Endodermal cell (in vitro differentiated cells): ENCODE measurements at regions not wholly inside any gene's neighbourhood (a gene's known extent, or its start where the extent isn't known, plus 50 kb on each side); places are given as distances from the start of the nearest gene placed in this dataset.
A peak's percentile ranks its signal among the peaks of the same experiment; 100 is the strongest.

Experiments used
- DNase-seq: peaks from one replicate; pipeline ENCODE4 v3.0.0-alpha.2; 2017
- H3K27ac ChIP-seq: 2 replicates; pipeline ENCODE4 v1.5.1; 2013; ENCODE audit warnings: mild to moderate bottlenecking, low read depth, low read length, moderate library complexity
- H3K27me3 ChIP-seq: 2 replicates; pipeline ENCODE4 v1.6.1; 2013; ENCODE audit warnings: mild to moderate bottlenecking, low read length, moderate library complexity; ENCODE audit not compliant: insufficient read depth, control insufficient read depth, poor library complexity, severe bottlenecking
- H3K36me3 ChIP-seq: 2 replicates; pipeline ENCODE4 v1.7.0; 2013; ENCODE audit warnings: mild to moderate bottlenecking, low read length, moderate library complexity; ENCODE audit not compliant: control insufficient read depth, insufficient read depth
- H3K4me1 ChIP-seq: one replicate; pipeline ENCODE4 v1.7.0; 2013; ENCODE audit warnings: low read length; ENCODE audit not compliant: control insufficient read depth, insufficient read depth
- H3K4me3 ChIP-seq: 2 replicates; pipeline ENCODE4 v1.5.1; 2013; ENCODE audit warnings: mild to moderate bottlenecking, low read length, moderate library complexity
- H3K9ac ChIP-seq: 2 replicates; pipeline ENCODE4 v1.6.1; 2013; ENCODE audit warnings: mild to moderate bottlenecking, low read length, moderate library complexity; ENCODE audit not compliant: poor library complexity, severe bottlenecking; ENCODE audit errors: extremely low read depth
- H3K9me3 ChIP-seq: 2 replicates; pipeline ENCODE4 v1.6.1; 2013; ENCODE audit warnings: mild to moderate bottlenecking, low read length, moderate library complexity; ENCODE audit not compliant: control insufficient read depth
- H3K27ac Mint-ChIP-seq: 2 replicates; pipeline ENCODE4 v1.8.0; 2020; ENCODE audit warnings: mixed read lengths
- H3K27me3 Mint-ChIP-seq: 2 replicates; pipeline ENCODE4 v1.8.0; 2021; ENCODE audit warnings: mild to moderate bottlenecking, mixed read lengths; ENCODE audit not compliant: insufficient read depth
- H3K36me3 Mint-ChIP-seq: 2 replicates; pipeline ENCODE4 v1.8.0; 2020; ENCODE audit warnings: low read depth, mixed read lengths
- H3K4me1 Mint-ChIP-seq: 2 replicates; pipeline ENCODE4 v1.8.0; 2020; ENCODE audit warnings: mixed read lengths
- H3K4me3 Mint-ChIP-seq: 2 replicates; pipeline ENCODE4 v1.8.0; 2020; ENCODE audit warnings: mild to moderate bottlenecking, moderate library complexity, mixed read lengths
- H3K9me3 Mint-ChIP-seq: 2 replicates; pipeline ENCODE4 v1.8.0; 2020; ENCODE audit warnings: mild to moderate bottlenecking, mixed read lengths
- WGBS, 2 experiments: methylation state at CpG; one replicate each; pipeline versions ENCODE4 v1.1.5 to v1.1.7; 2013; ENCODE audit warnings: missing lambda C conversion rate in 2 of 2, mixed read lengths in 1 of 2; ENCODE audit not compliant: insufficient coverage in 1 of 2, insufficient read length in 1 of 2; 5-methylcytosine and 5-hydroxymethylcytosine counted together
- TF ChIP-seq, protein P1 (sequence below): fragments of 200-600 bp; sonication (generic); conservative IDR thresholded peaks from 2 replicates; pipeline ENCODE4 v1.5.0; 2021; ENCODE audit warnings: antibody characterized with exemption, mild to moderate bottlenecking

DNA sequence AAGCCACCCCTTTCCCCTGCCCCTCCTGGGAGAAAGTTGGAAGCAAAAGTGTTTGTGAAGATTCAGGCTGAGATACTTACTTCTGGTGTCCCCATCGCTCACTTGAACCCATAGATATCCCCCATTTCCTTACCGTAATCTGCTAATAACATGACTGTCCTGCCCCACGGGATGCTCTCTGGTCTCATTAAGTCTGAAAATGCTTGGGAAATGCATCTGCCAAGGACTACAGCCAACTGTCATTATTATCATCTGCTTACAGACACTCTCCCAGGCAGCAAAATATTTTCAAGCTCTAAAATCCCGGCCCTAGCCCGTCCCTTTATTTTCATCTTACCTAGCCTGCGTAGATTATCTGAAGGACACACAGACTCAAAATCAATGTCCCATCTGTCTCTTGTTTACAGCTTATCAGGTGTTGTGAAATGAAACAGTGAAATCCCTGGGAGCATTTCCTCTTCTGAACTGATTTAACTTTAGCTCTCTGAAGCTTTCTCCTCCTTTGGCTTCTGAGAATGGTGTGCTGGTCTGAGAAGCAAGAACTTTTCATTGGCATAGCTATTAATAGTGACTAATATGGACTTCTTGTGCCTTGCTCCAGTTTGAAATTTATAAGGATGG, 126.9 kb upstream of the OSMR start:
- Histone ChIP-seq H3K36me3 (no peaks in the 10 kb centered on the region), H3K4me1 (peaks cover 10% of the 10 kb centered on the region), H3K27me3 (no peaks in the 10 kb centered on the region), H3K4me3 (no peak overlapping the region), H3K27ac (no peak overlapping the region), H3K9me3 (no peaks in the 10 kb centered on the region), H3K9ac (no peak overlapping the region)
- Mint-ChIP-seq H3K27me3 (peaks cover 3% of the 10 kb centered on the region), H3K4me3 (no peak overlapping the region), H3K9me3 (no peaks in the 10 kb centered on the region), H3K4me1 (peaks cover 36% of the 10 kb centered on the region), H3K36me3 (no peaks in the 10 kb centered on the region), H3K27ac (peak overlapping the region; percentile 4)
- no peak for DNase-seq
- TF ChIP-seq, protein P1, sequence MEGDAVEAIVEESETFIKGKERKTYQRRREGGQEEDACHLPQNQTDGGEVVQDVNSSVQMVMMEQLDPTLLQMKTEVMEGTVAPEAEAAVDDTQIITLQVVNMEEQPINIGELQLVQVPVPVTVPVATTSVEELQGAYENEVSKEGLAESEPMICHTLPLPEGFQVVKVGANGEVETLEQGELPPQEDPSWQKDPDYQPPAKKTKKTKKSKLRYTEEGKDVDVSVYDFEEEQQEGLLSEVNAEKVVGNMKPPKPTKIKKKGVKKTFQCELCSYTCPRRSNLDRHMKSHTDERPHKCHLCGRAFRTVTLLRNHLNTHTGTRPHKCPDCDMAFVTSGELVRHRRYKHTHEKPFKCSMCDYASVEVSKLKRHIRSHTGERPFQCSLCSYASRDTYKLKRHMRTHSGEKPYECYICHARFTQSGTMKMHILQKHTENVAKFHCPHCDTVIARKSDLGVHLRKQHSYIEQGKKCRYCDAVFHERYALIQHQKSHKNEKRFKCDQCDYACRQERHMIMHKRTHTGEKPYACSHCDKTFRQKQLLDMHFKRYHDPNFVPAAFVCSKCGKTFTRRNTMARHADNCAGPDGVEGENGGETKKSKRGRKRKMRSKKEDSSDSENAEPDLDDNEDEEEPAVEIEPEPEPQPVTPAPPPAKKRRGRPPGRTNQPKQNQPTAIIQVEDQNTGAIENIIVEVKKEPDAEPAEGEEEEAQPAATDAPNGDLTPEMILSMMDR: no peak
- 79 to 87% methylated on average over 4 to 6 of the region's 6 CpGs for WGBS, 2 experiments

DNA sequence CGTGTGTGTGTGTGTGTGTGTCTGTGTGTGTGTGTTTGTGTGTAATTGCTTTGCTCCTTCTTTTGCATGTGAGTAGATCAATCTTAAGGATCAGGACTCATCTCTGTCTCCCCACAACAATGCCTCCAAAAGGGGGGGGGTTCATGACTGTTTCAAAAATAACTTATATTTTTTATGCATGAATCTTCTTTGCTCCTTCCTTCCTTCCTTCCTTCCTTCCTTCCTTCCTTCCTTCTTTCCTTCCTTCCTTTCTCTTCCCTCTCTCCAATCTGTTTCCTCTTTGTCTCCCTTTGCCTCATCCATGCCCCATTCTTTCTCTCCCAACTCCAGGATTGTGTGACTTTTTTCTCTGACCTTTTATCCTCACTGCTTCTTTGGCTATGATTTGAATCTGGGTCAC, 126.4 kb upstream of the OSMR start:
- Histone ChIP-seq H3K4me1 (peaks cover 10% of the 10 kb centered on the region), H3K4me3 (no peak overlapping the region), H3K9ac (no peak overlapping the region), H3K27ac (no peak overlapping the region), H3K9me3 (no peaks in the 10 kb centered on the region), H3K36me3 (no peaks in the 10 kb centered on the region), H3K27me3 (no peaks in the 10 kb centered on the region)
- peaks cover 3% of the 10 kb centered on the region for H3K27me3 Mint-ChIP-seq
- 80% methylated on average over 1 of the region's 1 CpG; no CpG with 5 or more reads in 1 of the 2 experiments for WGBS, 2 experiments
- no peak overlapping the region for H3K4me3 Mint-ChIP-seq
- no peaks in the 10 kb centered on the region for H3K9me3 Mint-ChIP-seq
- TF ChIP-seq, protein P1: no peak
- H3K27ac Mint-ChIP-seq: no peak overlapping the region
- H3K36me3 Mint-ChIP-seq: no peaks in the 10 kb centered on the region
- peaks cover 42% of the 10 kb centered on the region for H3K4me1 Mint-ChIP-seq
- DNase-seq: no peak

DNA sequence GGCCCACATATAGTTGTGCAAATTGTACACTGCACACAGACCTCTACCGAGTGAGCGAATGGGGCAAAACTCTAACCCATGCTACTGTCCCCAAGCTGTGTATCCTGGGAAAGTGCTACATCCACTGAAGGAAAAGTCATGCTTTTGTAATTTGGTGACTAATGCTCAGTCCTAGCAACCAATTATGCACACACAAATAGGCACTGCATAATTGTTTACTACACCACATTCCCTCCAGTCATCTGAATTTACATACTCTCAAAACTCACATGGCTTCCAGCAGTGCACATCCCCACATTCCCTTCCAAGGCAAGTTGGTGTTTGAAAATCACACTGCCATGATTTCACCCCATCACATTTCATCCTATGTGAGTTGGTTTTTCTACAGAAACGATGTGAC, 125.9 kb upstream of the OSMR start:
- H3K27me3 Mint-ChIP-seq: peaks cover 3% of the 10 kb centered on the region
- TF ChIP-seq, protein P1: no peak
- no peak overlapping the region for H3K9ac ChIP-seq
- H3K9me3 ChIP-seq: no peaks in the 10 kb centered on the region
- H3K9me3 Mint-ChIP-seq: no peaks in the 10 kb centered on the region
- no peak overlapping the region for H3K27ac Mint-ChIP-seq
- no peak overlapping the region for H3K27ac ChIP-seq
- H3K4me3 Mint-ChIP-seq: no peak overlapping the region
- no peaks in the 10 kb centered on the region for H3K27me3 ChIP-seq
- no peaks in the 10 kb centered on the region for H3K36me3 Mint-ChIP-seq
- WGBS, 2 experiments: 97% methylated on average over 2 of the region's 3 CpGs; no CpG with 5 or more reads in 1 of the 2 experiments
- peaks cover 10% of the 10 kb centered on the region for H3K4me1 ChIP-seq
- DNase-seq: no peak
- no peak overlapping the region for H3K4me3 ChIP-seq
- no peaks in the 10 kb centered on the region for H3K36me3 ChIP-seq
- peaks cover 45% of the 10 kb centered on the region for H3K4me1 Mint-ChIP-seq
